Right atrium auricular region (tissue), 2 donors: ENCODE measurements at regions not wholly inside any gene's neighbourhood (a gene's known extent, or its start where the extent isn't known, plus 50 kb on each side); places are given as distances from the start of the nearest gene placed in this dataset.
"Not testable (repeated sequence)": the region's sequence is repeated elsewhere in the genome, so short reads cannot be mapped to it uniquely, and the experiment has no call there.

Experiments
- DNase-seq: peaks from one replicate; pipeline ENCODE4 v3.0.0-alpha.2; 2019; ENCODE audit warnings: low spot score
- H3K27ac ChIP-seq, 2 donors: fragments of 200-600 bp; sonication (generic); 1 replicate in 1 of 2; 2 replicates in 1 of 2; pipeline ENCODE4 v1.5.1; 2016 to 2019
- H3K27me3 ChIP-seq, 2 donors: fragments of 200-600 bp; sonication (generic); one replicate each; pipeline versions ENCODE4 v1.5.1 to v1.6.0; 2017 to 2019
- H3K36me3 ChIP-seq: fragments of 200-600 bp; sonication (generic); one replicate; pipeline ENCODE4 v1.5.1; 2016
- H3K4me1 ChIP-seq, 2 donors: fragments of 200-600 bp; sonication (generic); one replicate each; pipeline versions ENCODE4 v1.5.1 to v1.6.0; 2017 to 2019
- H3K4me3 ChIP-seq, 2 donors: fragments of 200-600 bp; sonication (generic); 1 replicate in 1 of 2; 2 replicates in 1 of 2; pipeline ENCODE4 v1.5.1; 2017 to 2019; ENCODE audit warnings: mild to moderate bottlenecking in 1 of 2, moderate library complexity in 1 of 2
- H3K9me3 ChIP-seq, 2 donors: fragments of 200-600 bp; sonication (generic); one replicate each; pipeline ENCODE4 v1.5.1; 2019
- CTCF ChIP-seq, 2 donors: fragments of 200-600 bp; sonication (generic); IDR thresholded peaks; one replicate each; pipeline ENCODE4 v1.5.1; 2019; ENCODE audit warnings: antibody characterized with exemption in 2 of 2

GRCh38 chr7:47183862-47184590 is 397.9 kb downstream of the TNS3 start:
- Histone ChIP-seq H3K9me3 (no peaks in the 10 kb centered on the region), H3K36me3 (no peaks in the 10 kb centered on the region), H3K4me3 (no peak overlapping the region), H3K27ac (no peak overlapping the region), H3K27me3 (no peaks in the 10 kb centered on the region), H3K4me1 (peaks cover 0 to 32% of the 10 kb centered on the region in 2 donors)
- no peak for DNase-seq
- no peak for TF ChIP-seq CTCF (IDR thresholded peaks at IDR 0.05)

- Histone ChIP-seq H3K27ac (peak overlapping the region in 1 of 2 donors; percentile 5), H3K9me3 (no peaks in the 10 kb centered on the region), H3K36me3 (no peaks in the 10 kb centered on the region), H3K4me3 (no peak overlapping the region), H3K4me1 (peaks cover 0 to 32% of the 10 kb centered on the region in 2 donors), H3K27me3 (no peaks in the 10 kb centered on the region)
- DNase-seq: no peak
- no peak for TF ChIP-seq CTCF (IDR thresholded peaks at IDR 0.05)
These were observed 400.1 kb downstream of the TNS3 start for GRCh38 chr7:47181746-47182361.

GRCh38 chr7:47180516-47180826 is 401.4 kb downstream of the TNS3 start:
- no peak for DNase-seq
- H3K4me3 ChIP-seq: no peak overlapping the region
- peaks cover 0 to 25% of the 10 kb centered on the region in 2 donors for H3K4me1 ChIP-seq
- no peaks in the 10 kb centered on the region for H3K36me3 ChIP-seq
- no peaks in the 10 kb centered on the region for H3K27me3 ChIP-seq
- TF ChIP-seq CTCF (IDR thresholded peaks at IDR 0.05): peak in 1 of 2 donors; percentile 21
- H3K27ac ChIP-seq: no peak overlapping the region
- no peaks in the 10 kb centered on the region for H3K9me3 ChIP-seq

- DNase-seq: no peak
- no peaks in the 10 kb centered on the region for H3K9me3 ChIP-seq
- H3K27me3 ChIP-seq: no peaks in the 10 kb centered on the region
- peaks cover 0 to 20% of the 10 kb centered on the region in 2 donors for H3K4me1 ChIP-seq
- no peaks in the 10 kb centered on the region for H3K36me3 ChIP-seq
- TF ChIP-seq CTCF (IDR thresholded peaks at IDR 0.05): peak; percentile 57 to 86
- H3K27ac ChIP-seq: no peak overlapping the region
- H3K4me3 ChIP-seq: no peak overlapping the region
These were observed 401.9 kb downstream of the TNS3 start for GRCh38 chr7:47179812-47180515.

GRCh38 chr7:47172602-47173539 is 409.0 kb downstream of the TNS3 start:
- H3K36me3 ChIP-seq, H3K4me1 ChIP-seq, H3K9me3 ChIP-seq, H3K27ac ChIP-seq, H3K27me3 ChIP-seq, DNase-seq, H3K4me3 ChIP-seq: not testable (repeated sequence)
